HG03139 (cell line): ENCODE measurements at regions not wholly inside any gene's neighbourhood (a gene's known extent, or its start where the extent isn't known, plus 50 kb on each side); places are given as distances from the start of the nearest gene placed in this dataset.
A peak's percentile ranks its signal among the peaks of the same experiment; 100 is the strongest.

ENCODE experiments used
- ATAC-seq: cut with Tn5 transposase; IDR thresholded peaks from one replicate; pipeline ENCODE4 v1.9.1; 2021; ENCODE audit not compliant: unreplicated experiment

DNA sequence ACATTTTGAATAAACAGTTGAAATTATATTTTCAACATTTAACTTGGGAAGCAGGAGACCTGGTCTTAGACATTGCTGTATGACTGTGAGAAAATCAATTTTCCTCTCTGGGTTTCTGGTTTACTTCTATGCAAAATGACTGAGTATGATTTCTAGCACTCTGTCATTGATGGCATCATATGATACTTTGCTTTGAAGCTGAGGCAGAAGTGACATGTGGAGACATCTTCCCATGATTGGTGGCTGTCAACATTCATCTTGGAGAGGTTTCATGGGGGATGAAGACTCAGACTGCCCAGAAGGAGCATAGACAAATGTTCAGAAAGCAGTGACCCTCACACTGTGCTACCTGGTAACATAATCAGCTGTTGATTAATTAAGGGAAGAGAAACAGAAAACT, 477.9 kb downstream of the PDCD6IP start:
- ATAC-seq: no peak

GRCh38 chr3:34277110-34277509, 478.7 kb downstream of the PDCD6IP start:
- ATAC-seq: no peak

- ATAC-seq: no peak
These were observed 481.5 kb downstream of the PDCD6IP start for GRCh38 chr3:34279901-34280300.

- ATAC-seq: no peak
These were observed 485.3 kb downstream of the PDCD6IP start for GRCh38 chr3:34283751-34284150.

- ATAC-seq: no peak
These were observed 486.8 kb downstream of the PDCD6IP start for GRCh38 chr3:34284959-34285826.

DNA sequence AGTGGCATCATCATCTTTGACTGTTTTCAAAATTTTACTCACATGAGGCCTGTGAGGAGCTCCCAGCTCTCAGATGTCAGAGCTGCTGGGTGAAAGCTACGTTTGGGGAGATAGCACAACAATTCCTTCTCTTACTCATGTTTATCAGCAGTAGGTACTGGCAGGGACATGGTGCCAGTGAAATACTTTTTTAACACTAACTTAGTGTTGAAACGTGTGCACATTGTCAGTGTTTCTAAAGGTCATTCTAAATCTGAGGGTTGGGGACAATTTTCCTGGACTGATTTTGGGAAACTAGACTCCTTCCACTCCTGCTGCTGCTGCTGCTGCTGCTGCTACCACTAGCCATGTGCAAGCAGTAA, 487.4 kb downstream of the PDCD6IP start:
- no peak for ATAC-seq

- ATAC-seq: no peak
These were observed 494.3 kb downstream of the PDCD6IP start for GRCh38 chr3:34292605-34293300.

- ATAC-seq: no peak
These were observed 495.8 kb downstream of the PDCD6IP start for GRCh38 chr3:34294240-34294639.

- ATAC-seq: no peak
These were observed 498.4 kb downstream of the PDCD6IP start for GRCh38 chr3:34296796-34297195.

DNA sequence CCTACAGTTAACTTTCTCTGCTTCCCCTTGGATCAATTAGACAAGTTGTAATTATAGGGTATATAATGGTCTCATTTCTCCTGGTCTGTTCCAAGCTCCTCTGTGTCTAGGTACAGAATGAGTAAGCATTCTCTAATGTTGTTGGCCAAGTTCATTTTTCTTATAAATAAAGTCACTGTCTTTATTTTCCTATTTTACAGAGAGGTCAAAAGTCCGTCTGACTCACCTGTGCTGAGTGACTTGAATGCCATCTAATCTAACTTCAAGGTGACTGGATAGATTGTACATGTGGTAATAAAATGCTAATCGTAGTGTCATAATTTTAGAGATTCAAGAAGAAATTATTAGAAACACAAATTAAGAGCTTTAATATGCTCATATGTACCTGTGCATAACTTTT, 500.2 kb downstream of the PDCD6IP start:
- ATAC-seq: no peak

DNA sequence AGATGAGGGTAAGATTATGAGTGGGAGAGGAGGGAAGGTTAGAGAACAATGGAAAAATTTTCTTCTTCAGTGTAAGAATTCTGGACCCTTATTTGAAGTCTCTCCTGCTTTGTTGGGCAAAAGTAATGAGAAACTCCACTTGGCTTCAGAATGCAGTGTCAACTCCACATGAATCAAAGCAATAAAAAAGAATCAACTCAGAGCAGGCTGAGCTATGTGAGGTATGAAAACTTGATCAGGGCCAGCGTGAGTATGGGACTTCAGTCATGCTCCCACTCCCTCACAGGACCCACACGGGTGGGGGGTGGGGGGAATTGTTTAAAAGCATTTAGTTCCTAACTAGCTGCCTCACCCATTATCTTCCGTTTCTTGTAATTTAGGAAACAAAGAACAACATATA, 502.2 kb downstream of the PDCD6IP start:
- no peak for ATAC-seq

DNA sequence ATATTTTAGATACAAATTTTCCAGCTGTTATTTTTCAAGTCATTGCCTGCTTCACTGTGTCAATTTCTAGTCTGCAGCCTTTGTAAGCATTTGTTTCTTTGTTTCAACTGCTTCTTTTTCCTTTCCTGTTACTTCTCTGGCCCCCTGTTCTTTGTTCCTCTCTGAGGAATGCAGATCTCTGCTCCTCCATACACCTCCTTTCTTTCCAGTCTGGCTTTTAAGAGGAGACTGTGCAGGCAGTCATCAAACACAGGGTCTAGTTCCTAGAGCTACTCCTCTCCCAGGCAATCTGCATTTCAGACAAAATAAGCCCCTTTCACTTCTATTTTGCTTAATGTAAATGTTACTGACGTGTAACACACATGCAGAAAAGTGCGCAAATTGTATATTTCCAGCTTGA, 502.9 kb downstream of the PDCD6IP start:
- ATAC-seq: no peak

DNA sequence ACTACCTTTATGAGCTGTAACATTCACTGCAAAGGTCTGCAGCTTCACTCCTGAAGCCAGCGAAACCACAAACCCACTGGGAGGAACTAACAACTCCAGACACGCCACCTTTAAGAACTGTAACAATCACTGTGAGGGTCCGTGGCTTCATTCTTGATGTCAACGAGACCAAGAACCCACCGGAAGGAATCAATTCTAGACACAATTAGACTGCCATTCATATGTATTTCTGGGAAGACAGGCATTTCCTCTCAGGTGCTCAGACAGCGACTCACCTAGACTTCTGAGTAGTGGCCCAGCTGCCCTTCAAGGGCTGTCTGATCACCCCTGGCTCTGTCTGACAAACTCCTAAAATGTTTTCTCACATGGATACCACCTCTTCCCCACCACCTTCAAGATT, 506.8 kb downstream of the PDCD6IP start:
- ATAC-seq: no peak

- no peak for ATAC-seq
These were observed 514.3 kb downstream of the PDCD6IP start for GRCh38 chr3:34312684-34313083.

DNA sequence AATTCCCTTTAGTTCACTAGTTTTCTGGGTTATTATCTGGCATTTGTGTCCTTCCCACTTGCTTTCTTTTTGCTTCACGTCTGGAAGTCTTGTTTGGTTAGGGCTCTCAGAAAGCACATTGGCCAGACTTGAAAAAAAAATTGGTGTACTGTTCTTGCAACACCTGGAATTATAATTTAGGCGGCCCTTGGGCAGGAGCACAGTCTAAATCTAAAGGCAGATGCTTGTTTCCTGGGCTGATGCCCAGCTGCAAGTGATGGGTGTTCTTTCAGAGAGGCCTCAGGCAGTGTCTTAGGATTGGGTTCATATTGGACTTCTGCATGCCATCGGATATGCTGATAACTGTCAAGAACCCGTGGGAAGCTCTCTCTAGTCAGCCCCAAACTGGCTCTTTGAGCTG, 521.5 kb downstream of the PDCD6IP start:
- no peak for ATAC-seq

DNA sequence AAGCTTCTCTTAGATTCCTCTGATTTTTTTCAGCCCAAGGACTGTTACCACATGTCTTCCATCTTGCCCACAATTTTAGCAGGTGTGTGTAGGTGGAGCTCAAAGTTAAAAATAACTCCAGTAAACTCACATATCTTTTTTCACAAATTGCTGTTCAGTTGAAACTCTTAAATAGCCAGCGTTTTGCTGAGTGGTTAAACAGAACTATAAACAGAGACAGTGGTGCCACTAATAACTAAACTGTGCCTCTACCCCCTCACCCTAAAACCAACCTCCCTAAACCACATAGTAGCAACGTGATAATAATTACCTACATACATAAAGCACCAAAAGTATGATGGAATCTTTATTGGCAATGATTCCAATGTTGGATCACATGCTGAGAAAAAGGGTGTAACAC, 525.1 kb downstream of the PDCD6IP start:
- peak; percentile 72 for ATAC-seq

- no peak for ATAC-seq
These were observed 548.2 kb downstream of the PDCD6IP start for GRCh38 chr3:34346656-34347055.

DNA sequence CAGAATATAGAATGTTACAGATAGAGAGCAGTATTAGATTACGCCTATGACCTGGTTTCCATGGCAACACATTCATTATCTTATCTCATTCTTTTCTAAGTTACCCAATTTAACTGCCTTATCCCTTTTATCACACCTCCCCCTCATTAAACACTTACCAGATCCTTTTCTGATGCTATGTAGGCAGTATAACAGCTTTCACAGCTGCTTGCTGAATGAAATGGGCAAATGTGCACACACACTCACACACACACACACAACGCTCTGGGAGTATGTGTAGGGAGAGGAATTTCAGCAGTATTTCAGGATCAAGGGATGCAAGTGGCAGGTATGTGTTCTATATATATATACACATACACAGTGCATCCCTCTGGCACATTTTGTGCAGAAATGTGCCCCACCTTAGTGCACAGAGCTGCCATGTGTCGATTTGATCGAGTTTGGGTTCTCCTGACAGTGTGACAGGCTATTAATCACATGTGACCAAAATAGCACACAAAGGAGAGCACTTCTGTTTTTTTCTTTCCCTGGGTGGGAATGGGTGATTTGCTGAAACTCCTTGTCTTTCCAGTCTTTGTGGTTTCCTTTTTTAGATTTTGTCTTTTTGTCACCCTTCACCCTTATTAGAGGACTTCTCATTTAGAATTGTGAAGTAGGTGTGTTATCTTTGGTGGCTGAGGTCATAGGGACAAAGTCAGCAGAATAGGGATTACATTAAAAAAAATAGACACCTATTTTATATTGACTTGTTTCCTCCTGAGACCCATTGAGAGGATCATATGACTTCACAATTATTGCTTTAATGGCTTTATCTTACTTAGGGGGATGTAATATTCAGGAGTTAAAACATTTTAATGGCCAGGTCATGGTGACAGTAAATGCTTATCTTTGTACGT, 553.7 kb downstream of the PDCD6IP start:
- no peak for ATAC-seq

DNA sequence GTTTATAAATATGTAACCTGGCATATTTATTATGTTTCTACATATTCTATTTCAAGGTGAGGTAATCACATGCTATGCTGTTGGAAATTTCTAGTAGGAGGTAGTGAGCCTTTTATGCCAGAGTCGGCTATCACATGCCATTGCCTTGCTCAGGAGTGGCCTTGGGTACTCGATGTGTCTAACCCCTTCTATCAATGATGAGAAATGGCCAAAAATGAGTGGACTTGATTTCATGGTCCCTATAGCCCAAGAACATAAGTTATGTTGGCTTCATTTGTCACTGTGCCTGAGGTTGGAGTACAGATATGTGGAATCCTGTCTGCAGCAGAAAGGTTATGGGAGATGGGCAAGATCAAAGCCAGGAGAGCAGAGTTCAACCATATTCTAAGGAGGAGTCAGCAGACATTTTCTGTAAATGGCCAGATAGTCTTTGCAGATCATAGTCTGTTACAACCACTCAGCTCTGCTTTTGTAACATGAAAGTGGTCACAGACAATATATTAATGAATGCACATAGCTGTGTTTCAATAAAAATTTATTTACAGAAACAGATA, 554.4 kb downstream of the PDCD6IP start:
- no peak for ATAC-seq

DNA sequence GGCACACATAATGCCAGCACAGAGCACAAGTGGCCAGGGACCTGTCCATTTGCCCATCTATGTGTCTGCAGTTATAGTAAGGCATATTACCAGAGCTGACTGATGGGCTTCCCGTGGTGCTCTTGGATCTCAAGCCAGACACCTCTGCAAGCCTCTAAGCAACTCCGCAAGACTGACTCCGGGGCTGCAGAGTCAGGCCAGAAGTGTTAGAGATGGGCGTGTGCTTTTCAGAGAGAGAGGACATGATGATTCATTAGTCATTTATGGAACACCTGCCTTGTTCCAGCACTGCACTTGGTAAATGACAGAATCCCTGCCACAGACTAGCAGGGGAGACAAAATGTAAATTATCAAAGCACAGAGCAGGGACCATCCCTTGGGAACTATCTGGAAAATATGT, 559.0 kb downstream of the PDCD6IP start:
- ATAC-seq: no peak

DNA sequence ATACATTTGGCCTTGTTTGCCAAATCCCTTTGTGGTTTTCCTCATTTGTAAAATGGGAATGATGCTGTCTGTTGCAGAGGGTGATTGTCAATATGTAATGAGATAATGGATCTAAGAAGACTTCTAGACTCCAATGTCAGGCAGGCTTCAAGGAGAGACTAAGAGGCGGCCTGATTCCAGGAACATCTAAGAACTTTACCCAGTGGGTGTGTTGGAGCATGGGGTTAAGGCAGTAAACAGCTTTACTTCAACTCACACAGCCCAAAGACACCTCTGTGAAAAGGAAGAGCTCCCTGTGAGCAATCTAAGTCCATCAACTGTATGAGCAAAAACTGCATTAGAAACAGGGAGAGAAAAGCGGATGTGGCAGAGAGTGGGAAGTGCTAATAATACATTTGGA, 560.6 kb downstream of the PDCD6IP start:
- no peak for ATAC-seq
